Right lobe of liver (tissue), 6 donors: ENCODE measurements at regions not wholly inside any gene's neighbourhood (a gene's known extent, or its start where the extent isn't known, plus 50 kb on each side); places are given as distances from the start of the nearest gene placed in this dataset.
A peak's percentile ranks its signal among the peaks of the same experiment; 100 is the strongest.

ENCODE experiments used
- ATAC-seq, 4 donors: fragments of 200-7000 bp; cut with Tn5 transposase; one replicate each; pipeline ENCODE4 v1.9.1; 2020; ENCODE audit warnings: mild to moderate bottlenecking in 4 of 4, moderate library complexity in 4 of 4
- DNase-seq, 3 donors: peaks; one replicate each; pipeline ENCODE4 v3.0.0-alpha.2; 2020
- H3K27ac ChIP-seq, 3 donors: fragments of 200-600 bp; one replicate each; pipeline ENCODE4 v1.8.0; 2022
- H3K27me3 ChIP-seq, 2 donors: fragments of 200-600 bp; one replicate each; pipeline ENCODE4 v1.8.0; 2022
- H3K36me3 ChIP-seq, 4 donors: fragments of 200-600 bp; sonication (generic) in 1 of 4; one replicate each; pipeline versions ENCODE4 v1.5.1 to v1.8.0; 2017 to 2022; ENCODE audit warnings: control low read depth in 1 of 4
- H3K4me1 ChIP-seq, 4 donors: fragments of 200-600 bp; sonication (generic) in 1 of 4; one replicate each; pipeline versions ENCODE4 v1.5.1 to v1.8.0; 2017 to 2022; ENCODE audit warnings: control low read depth in 1 of 4
- H3K4me3 ChIP-seq, 3 donors: fragments of 200-600 bp; one replicate each; pipeline ENCODE4 v1.8.0; 2022
- H3K9me3 ChIP-seq, 4 donors: fragments of 200-600 bp; sonication (generic) in 1 of 4; one replicate each; pipeline versions ENCODE4 v1.5.1 to v1.8.0; 2017 to 2022; ENCODE audit warnings: control low read depth in 1 of 4
- CTCF ChIP-seq, 4 donors: fragments of 200-600 bp in 3 of 4; fragments of 450-650 bp in 1 of 4; IDR thresholded peaks; one replicate each; pipeline versions ENCODE4 v1.5.1 to v1.8.0; 2016 to 2022; ENCODE audit warnings: antibody characterized with exemption in 4 of 4, mild to moderate bottlenecking in 2 of 4
- POLR2A ChIP-seq: fragments of 450-650 bp; IDR thresholded peaks from one replicate; pipeline ENCODE4 v1.6.1; 2017; ENCODE audit warnings: antibody characterized with exemption, mild to moderate bottlenecking
- WGBS: methylation state at CpG from one replicate; pipeline ENCODE4 v1.1.6; 2018; ENCODE audit warnings: low coverage, low lambda C conversion rate; ENCODE audit not compliant: insufficient coverage; ENCODE audit errors: missing lambda C conversion rate; 5-methylcytosine and 5-hydroxymethylcytosine counted together
- intact Hi-C, 2 donors: fragments of 100-400 bp; cut with DNase I; formaldehyde crosslinking; loops; one replicate each; pipeline versions ENCODE4 v1.11.2 to v1.14.1; 2022
- donor health status: DM: no; HTN: yes; CAD: no.
- donor health status: DM: no; HTN: no; CAD: no.
- donor health status: DM: no; HTN: no; CAD: no.
- donor health status: DM: no; HTN: yes; CAD: no.
- donor health status: DM: no; HTN: yes; CAD: no.

DNA sequence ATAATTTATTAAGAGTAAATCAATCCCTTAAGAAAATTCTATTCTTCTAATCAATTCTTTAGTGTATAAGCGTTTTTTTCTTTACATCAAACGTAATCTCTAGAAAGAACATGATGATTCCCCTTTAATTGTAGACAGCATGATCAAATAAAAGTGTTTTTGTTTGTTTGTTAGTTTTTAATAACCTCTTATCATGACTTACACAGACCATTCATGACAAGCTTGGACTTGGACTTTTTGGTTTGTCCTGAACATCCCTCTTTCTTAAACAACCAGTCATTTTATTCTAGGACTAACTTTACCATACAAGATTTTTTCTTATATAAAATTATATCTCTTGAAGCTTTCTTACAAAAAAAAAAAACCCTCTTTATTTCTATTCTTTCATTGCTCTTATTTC, 344.6 kb upstream of the SPOCK3 start:
- ATAC-seq: no peak
- 8% methylated on average over 2 of the region's 2 CpGs for WGBS
- Histone ChIP-seq H3K36me3 (no peaks in the 10 kb centered on the region), H3K9me3 (no peaks in the 10 kb centered on the region), H3K27me3 (no peaks in the 10 kb centered on the region), H3K27ac (no peak overlapping the region), H3K4me1 (no peaks in the 10 kb centered on the region), H3K4me3 (no peak overlapping the region)
- intact Hi-C loops: no loop called here
- no peak for DNase-seq
- TF ChIP-seq CTCF (IDR thresholded peaks at IDR 0.05) (no peak), POLR2A (no peak)

GRCh38 chr4:167581449-167581965, 347.2 kb upstream of the SPOCK3 start:
- no peaks in the 10 kb centered on the region for H3K36me3 ChIP-seq
- no peak overlapping the region for H3K4me3 ChIP-seq
- WGBS: 69% methylated on average over 6 of the region's 19 CpGs
- intact Hi-C loops: no loop called here
- H3K27me3 ChIP-seq: no peaks in the 10 kb centered on the region
- H3K4me1 ChIP-seq: no peaks in the 10 kb centered on the region
- peak in 1 of 4 donors; percentile 47 for ATAC-seq
- DNase-seq: peak in 1 of 3 donors; percentile 40
- TF ChIP-seq POLR2A (no peak), CTCF (IDR thresholded peaks at IDR 0.05) (no peak)
- H3K9me3 ChIP-seq: no peaks in the 10 kb centered on the region
- H3K27ac ChIP-seq: no peak overlapping the region

- WGBS: 56% methylated on average over 5 of the region's 5 CpGs
- intact Hi-C loops: no loop called here
Measured at GRCh38 chr4:167587361-167587760, 353.1 kb upstream of the SPOCK3 start.

DNA sequence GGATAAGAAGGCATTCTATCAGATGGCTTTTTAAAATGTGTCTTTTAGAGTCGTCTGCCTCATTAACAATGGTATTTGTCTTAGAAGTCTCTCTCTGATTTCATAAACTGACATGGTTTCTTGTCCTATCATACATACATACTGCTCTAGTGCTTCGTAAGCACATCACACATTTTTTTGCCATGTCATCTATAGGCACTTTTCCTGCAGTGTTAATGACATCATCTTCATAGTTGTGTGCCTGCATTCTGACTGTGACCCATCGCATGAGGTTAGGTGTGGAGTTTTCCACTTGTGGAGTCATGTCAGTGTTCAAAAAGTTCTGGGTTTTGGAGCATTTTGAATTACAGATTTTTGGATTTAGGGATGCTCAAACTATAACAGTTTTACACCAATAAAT, 361.6 kb upstream of the SPOCK3 start:
- WGBS: 49% methylated on average over 3 of the region's 3 CpGs
- DNase-seq (no peak), ATAC-seq (no peak)
- Histone ChIP-seq H3K27ac (no peak overlapping the region), H3K36me3 (no peaks in the 10 kb centered on the region), H3K4me3 (no peak overlapping the region), H3K27me3 (no peaks in the 10 kb centered on the region), H3K4me1 (no peaks in the 10 kb centered on the region), H3K9me3 (no peaks in the 10 kb centered on the region)
- TF ChIP-seq CTCF (IDR thresholded peaks at IDR 0.05): no peak
- no peak for TF ChIP-seq POLR2A
- intact Hi-C loops: no loop called here

More at GRCh38 chr4:167587361-167587760, 353.1 kb upstream of the SPOCK3 start:
- H3K4me3 ChIP-seq: no peak overlapping the region
- TF ChIP-seq POLR2A (no peak), CTCF (IDR thresholded peaks at IDR 0.05) (no peak)
- H3K27ac ChIP-seq: no peak overlapping the region
- no peaks in the 10 kb centered on the region for H3K36me3 ChIP-seq
- no peaks in the 10 kb centered on the region for H3K27me3 ChIP-seq
- H3K4me1 ChIP-seq: no peaks in the 10 kb centered on the region
- no peaks in the 10 kb centered on the region for H3K9me3 ChIP-seq
- DNase-seq (no peak), ATAC-seq (no peak)

DNA sequence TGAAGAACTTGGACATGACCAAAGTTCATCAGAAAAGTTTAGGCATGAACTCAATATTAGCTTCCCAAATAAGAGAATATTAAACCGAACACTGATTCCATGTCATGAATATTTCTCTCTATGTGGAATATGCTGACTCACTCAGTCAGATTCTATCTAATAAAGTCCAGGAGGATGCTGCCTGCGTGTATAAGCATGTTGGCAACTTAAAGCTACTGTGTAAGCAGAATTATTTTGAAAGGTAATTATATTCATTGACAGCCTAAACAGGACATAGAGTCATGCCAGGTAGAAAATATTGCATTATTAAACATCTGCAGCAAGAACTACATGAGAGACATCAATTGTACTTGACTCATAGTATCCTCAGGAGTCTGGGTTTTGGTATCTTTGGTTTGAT, 367.9 kb upstream of the SPOCK3 start:
- Histone ChIP-seq H3K36me3 (no peaks in the 10 kb centered on the region), H3K4me1 (no peaks in the 10 kb centered on the region), H3K27ac (no peak overlapping the region), H3K9me3 (no peaks in the 10 kb centered on the region), H3K27me3 (no peaks in the 10 kb centered on the region), H3K4me3 (no peak overlapping the region)
- TF ChIP-seq POLR2A (no peak), CTCF (IDR thresholded peaks at IDR 0.05) (no peak)
- 32% methylated on average over 2 of the region's 2 CpGs for WGBS
- ATAC-seq: no peak
- intact Hi-C loops: no loop called here
- DNase-seq: no peak
